ENCODE measurements at regions not wholly inside any gene's neighbourhood (a gene's known extent, or its start where the extent isn't known, plus 50 kb on each side); places are given as distances from the start of the nearest gene placed in this dataset.

GRCh38 chr3:168314166-168314565 is 218.4 kb upstream of the GOLIM4 start:
- DNase-seq (ENCODE audit: low read depth, low spot score): no peak
- H3K27me3 ChIP-seq (ENCODE audit: control insufficient read depth, insufficient read depth, low read length): no peaks in the 10 kb centered on the region
- H3K4me3 ChIP-seq (ENCODE audit: low read length): no peak overlapping the region
- H3K27ac ChIP-seq (ENCODE audit: low read length): no peak overlapping the region
- WGBS (ENCODE audit: insufficient coverage, insufficient read length): no CpG with 5 or more reads among the region's 3 CpGs
- no peaks in the 10 kb centered on the region for H3K36me3 ChIP-seq (ENCODE audit: control insufficient read depth, insufficient read depth, low read length)
- no peaks in the 10 kb centered on the region for H3K4me1 ChIP-seq (ENCODE audit: control insufficient read depth, insufficient read depth, low read length)
- H3K9me3 ChIP-seq (ENCODE audit: control insufficient read depth, insufficient read depth, low read length): no peaks in the 10 kb centered on the region

GRCh38 chr3:168312984-168313383 is 217.3 kb upstream of the GOLIM4 start:
- Histone ChIP-seq H3K27me3 (ENCODE audit: control insufficient read depth, insufficient read depth, low read length) (no peaks in the 10 kb centered on the region), H3K36me3 (ENCODE audit: control insufficient read depth, insufficient read depth, low read length) (no peaks in the 10 kb centered on the region), H3K9me3 (ENCODE audit: control insufficient read depth, insufficient read depth, low read length) (no peaks in the 10 kb centered on the region), H3K4me3 (ENCODE audit: low read length) (no peak overlapping the region), H3K4me1 (ENCODE audit: control insufficient read depth, insufficient read depth, low read length) (no peaks in the 10 kb centered on the region), H3K27ac (ENCODE audit: low read length) (no peak overlapping the region)
- no CpG with 5 or more reads among the region's 4 CpGs for WGBS (ENCODE audit: insufficient coverage, insufficient read length)
- DNase-seq (ENCODE audit: low read depth, low spot score): no peak

- no peaks in the 10 kb centered on the region for H3K4me1 ChIP-seq (ENCODE audit: control insufficient read depth, insufficient read depth, low read length)
- H3K4me3 ChIP-seq (ENCODE audit: low read length): no peak overlapping the region
- H3K27ac ChIP-seq (ENCODE audit: low read length): no peak overlapping the region
- no peak for DNase-seq (ENCODE audit: low read depth, low spot score)
- peaks cover 2% of the 10 kb centered on the region for H3K9me3 ChIP-seq (ENCODE audit: control insufficient read depth, insufficient read depth, low read length)
- H3K27me3 ChIP-seq (ENCODE audit: control insufficient read depth, insufficient read depth, low read length): no peaks in the 10 kb centered on the region
- peaks cover 3% of the 10 kb centered on the region; the same call in 1 of the 2 replicates for H3K36me3 ChIP-seq (ENCODE audit: control insufficient read depth, insufficient read depth, low read length)
Measured at GRCh38 chr3:168307893-168308292, 212.2 kb upstream of the GOLIM4 start.

GRCh38 chr3:168295027-168295426 is 199.3 kb upstream of the GOLIM4 start:
- H3K27ac ChIP-seq (ENCODE audit: low read length): no peak overlapping the region
- DNase-seq (ENCODE audit: low read depth, low spot score): no peak
- H3K27me3 ChIP-seq (ENCODE audit: control insufficient read depth, insufficient read depth, low read length): no peaks in the 10 kb centered on the region
- peaks cover 1% of the 10 kb centered on the region; the same call in 1 of the 2 replicates for H3K4me1 ChIP-seq (ENCODE audit: control insufficient read depth, insufficient read depth, low read length)
- no peaks in the 10 kb centered on the region for H3K36me3 ChIP-seq (ENCODE audit: control insufficient read depth, insufficient read depth, low read length)
- H3K9me3 ChIP-seq (ENCODE audit: control insufficient read depth, insufficient read depth, low read length): no peaks in the 10 kb centered on the region
- no peak overlapping the region for H3K4me3 ChIP-seq (ENCODE audit: low read length)
- WGBS (ENCODE audit: insufficient coverage, insufficient read length): no CpG with 5 or more reads among the region's 1 CpG

- DNase-seq (ENCODE audit: low read depth, low spot score): no peak
- Histone ChIP-seq H3K27ac (ENCODE audit: low read length) (no peak overlapping the region), H3K27me3 (ENCODE audit: control insufficient read depth, insufficient read depth, low read length) (no peaks in the 10 kb centered on the region), H3K4me1 (ENCODE audit: control insufficient read depth, insufficient read depth, low read length) (peaks cover 1% of the 10 kb centered on the region; the same call in 1 of the 2 replicates), H3K9me3 (ENCODE audit: control insufficient read depth, insufficient read depth, low read length) (no peaks in the 10 kb centered on the region), H3K4me3 (ENCODE audit: low read length) (no peak overlapping the region), H3K36me3 (ENCODE audit: control insufficient read depth, insufficient read depth, low read length) (no peaks in the 10 kb centered on the region)
Measured at GRCh38 chr3:168292296-168292695, 196.6 kb upstream of the GOLIM4 start.

- Histone ChIP-seq H3K36me3 (ENCODE audit: control insufficient read depth, insufficient read depth, low read length) (no peaks in the 10 kb centered on the region), H3K27me3 (ENCODE audit: control insufficient read depth, insufficient read depth, low read length) (no peaks in the 10 kb centered on the region), H3K9me3 (ENCODE audit: control insufficient read depth, insufficient read depth, low read length) (no peaks in the 10 kb centered on the region), H3K27ac (ENCODE audit: low read length) (no peak overlapping the region), H3K4me3 (ENCODE audit: low read length) (no peak overlapping the region), H3K4me1 (ENCODE audit: control insufficient read depth, insufficient read depth, low read length) (peaks cover 2% of the 10 kb centered on the region; the same call in 1 of the 2 replicates)
- WGBS (ENCODE audit: insufficient coverage, insufficient read length): no CpG with 5 or more reads among the region's 4 CpGs
- DNase-seq (ENCODE audit: low read depth, low spot score): no peak
Measured at GRCh38 chr3:168289471-168290008, 193.8 kb upstream of the GOLIM4 start.

GRCh38 chr3:168288511-168289401 is 193.0 kb upstream of the GOLIM4 start:
- Histone ChIP-seq H3K9me3 (ENCODE audit: control insufficient read depth, insufficient read depth, low read length) (no peaks in the 10 kb centered on the region), H3K4me3 (ENCODE audit: low read length) (no peak overlapping the region), H3K36me3 (ENCODE audit: control insufficient read depth, insufficient read depth, low read length) (no peaks in the 10 kb centered on the region), H3K27me3 (ENCODE audit: control insufficient read depth, insufficient read depth, low read length) (no peaks in the 10 kb centered on the region), H3K4me1 (ENCODE audit: control insufficient read depth, insufficient read depth, low read length) (peaks cover 2% of the 10 kb centered on the region; the same call in 1 of the 2 replicates), H3K27ac (ENCODE audit: low read length) (no peak overlapping the region)
- DNase-seq (ENCODE audit: low read depth, low spot score): no peak
- no CpG with 5 or more reads among the region's 5 CpGs for WGBS (ENCODE audit: insufficient coverage, insufficient read length)

- H3K4me3 ChIP-seq (ENCODE audit: low read length): no peak overlapping the region
- H3K27ac ChIP-seq (ENCODE audit: low read length): no peak overlapping the region
- no peaks in the 10 kb centered on the region for H3K27me3 ChIP-seq (ENCODE audit: control insufficient read depth, insufficient read depth, low read length)
- peaks cover 2% of the 10 kb centered on the region; the same call in 1 of the 2 replicates for H3K4me1 ChIP-seq (ENCODE audit: control insufficient read depth, insufficient read depth, low read length)
- WGBS (ENCODE audit: insufficient coverage, insufficient read length): no CpG with 5 or more reads among the region's 2 CpGs
- no peaks in the 10 kb centered on the region for H3K9me3 ChIP-seq (ENCODE audit: control insufficient read depth, insufficient read depth, low read length)
- DNase-seq (ENCODE audit: low read depth, low spot score): no peak
- no peaks in the 10 kb centered on the region for H3K36me3 ChIP-seq (ENCODE audit: control insufficient read depth, insufficient read depth, low read length)
Measured at GRCh38 chr3:168285506-168285905, 189.8 kb upstream of the GOLIM4 start.

- H3K27me3 ChIP-seq (ENCODE audit: control insufficient read depth, insufficient read depth, low read length): no peaks in the 10 kb centered on the region
- no peak for DNase-seq (ENCODE audit: low read depth, low spot score)
- 100% methylated on average over 1 of the region's 5 CpGs for WGBS (ENCODE audit: insufficient coverage, insufficient read length)
Measured at GRCh38 chr3:168284728-168285127, 189.0 kb upstream of the GOLIM4 start.

GRCh38 chr3:168275662-168276061 is 179.9 kb upstream of the GOLIM4 start:
- Histone ChIP-seq H3K27ac (ENCODE audit: low read length) (no peak overlapping the region), H3K9me3 (ENCODE audit: control insufficient read depth, insufficient read depth, low read length) (no peaks in the 10 kb centered on the region), H3K27me3 (ENCODE audit: control insufficient read depth, insufficient read depth, low read length) (no peaks in the 10 kb centered on the region), H3K4me3 (ENCODE audit: low read length) (no peak overlapping the region), H3K4me1 (ENCODE audit: control insufficient read depth, insufficient read depth, low read length) (peaks cover 1% of the 10 kb centered on the region; the same call in 1 of the 2 replicates), H3K36me3 (ENCODE audit: control insufficient read depth, insufficient read depth, low read length) (no peaks in the 10 kb centered on the region)
- no CpG with 5 or more reads among the region's 3 CpGs for WGBS (ENCODE audit: insufficient coverage, insufficient read length)
- DNase-seq (ENCODE audit: low read depth, low spot score): no peak

More at GRCh38 chr3:168284728-168285127, 189.0 kb upstream of the GOLIM4 start:
- no peaks in the 10 kb centered on the region for H3K36me3 ChIP-seq (ENCODE audit: control insufficient read depth, insufficient read depth, low read length)
- no peaks in the 10 kb centered on the region for H3K9me3 ChIP-seq (ENCODE audit: control insufficient read depth, insufficient read depth, low read length)
- H3K4me1 ChIP-seq (ENCODE audit: control insufficient read depth, insufficient read depth, low read length): peaks cover 2% of the 10 kb centered on the region; the same call in 1 of the 2 replicates
- no peak overlapping the region for H3K4me3 ChIP-seq (ENCODE audit: low read length)
- H3K27ac ChIP-seq (ENCODE audit: low read length): no peak overlapping the region

All from iPS DF 6.9 (cell line).